SH-SY5Y (cell line): ENCODE measurements at regions not wholly inside any gene's neighbourhood (a gene's known extent, or its start where the extent isn't known, plus 50 kb on each side); places are given as distances from the start of the nearest gene placed in this dataset.

Experiments used
- GATA2 ChIP-seq: IDR thresholded peaks from 2 replicates; pipeline ENCODE4 v1.6.1; 2011; ENCODE audit warnings: mild to moderate bottlenecking, low read depth, low read length
- GATA3 ChIP-seq: IDR thresholded peaks from 2 replicates; pipeline ENCODE4 v1.6.1; 2011; ENCODE audit warnings: low read depth, mild to moderate bottlenecking, low read length, moderate library complexity

DNA sequence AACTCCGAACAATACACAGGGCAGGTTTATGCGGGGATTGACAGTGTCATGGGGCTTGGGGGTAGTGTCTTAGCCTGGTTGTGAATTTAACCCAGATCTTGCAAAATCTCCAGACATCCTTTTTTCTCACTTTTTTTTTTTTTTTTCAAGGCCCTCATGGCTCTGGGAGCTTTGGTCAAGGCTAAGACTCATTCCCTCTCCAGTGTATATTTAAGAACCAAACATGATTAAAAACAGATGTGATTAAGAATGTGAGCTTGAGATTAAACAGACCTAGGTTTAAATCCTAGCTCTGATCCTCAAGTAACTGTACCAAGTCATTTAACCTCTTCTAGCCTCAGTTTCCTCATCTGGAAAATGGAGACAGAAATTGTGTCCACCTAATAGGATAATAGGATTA, 151.7 kb upstream of the FUT8 start:
- TF ChIP-seq GATA2 (no peak), GATA3 (no peak)

DNA sequence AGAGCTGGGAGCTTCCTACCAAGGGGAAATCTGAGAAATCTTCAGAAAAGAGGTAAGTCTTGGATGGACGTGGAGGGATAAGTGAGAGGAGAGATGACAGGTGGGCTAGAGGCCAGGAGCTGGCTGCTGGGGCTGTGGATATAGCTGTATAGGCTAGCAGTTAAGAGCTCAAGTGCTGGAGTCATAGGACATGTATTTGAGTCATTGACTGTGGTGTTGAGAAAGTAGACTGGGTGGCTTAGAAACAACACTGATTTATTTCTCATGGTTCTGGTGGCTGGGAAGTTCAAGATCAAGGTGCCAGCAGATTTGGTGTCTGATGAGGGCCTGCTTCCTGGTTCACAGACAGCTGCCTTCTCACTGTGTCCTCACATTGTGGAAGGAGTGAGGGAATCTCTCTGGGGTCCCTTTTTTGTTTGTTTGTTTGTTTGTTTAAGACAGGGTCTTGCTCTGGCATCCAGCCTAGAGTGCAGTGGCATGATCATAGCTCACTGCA, 151.1 kb upstream of the FUT8 start:
- no peak for TF ChIP-seq GATA2
- TF ChIP-seq GATA3, result no peak

DNA sequence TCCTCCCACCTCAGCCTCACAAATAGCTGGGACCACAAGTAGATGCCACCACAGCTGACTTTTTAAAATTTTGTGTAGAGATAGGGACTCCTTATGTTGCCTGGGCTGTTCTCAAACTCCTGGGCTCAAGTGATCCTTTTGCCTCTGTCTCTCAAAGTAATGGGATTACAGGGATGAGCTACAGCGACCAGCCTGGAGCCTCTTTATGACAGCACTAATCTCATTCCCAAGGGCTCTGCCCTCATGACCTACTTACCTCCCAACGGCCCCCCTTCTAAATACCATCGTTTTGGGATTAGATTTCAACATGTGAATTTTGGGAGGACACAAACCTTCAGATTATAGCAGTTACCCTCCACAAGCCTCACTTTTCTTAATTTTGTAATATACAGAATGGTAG, 150.6 kb upstream of the FUT8 start:
- TF ChIP-seq GATA2 (no peak), GATA3 (no peak)

DNA sequence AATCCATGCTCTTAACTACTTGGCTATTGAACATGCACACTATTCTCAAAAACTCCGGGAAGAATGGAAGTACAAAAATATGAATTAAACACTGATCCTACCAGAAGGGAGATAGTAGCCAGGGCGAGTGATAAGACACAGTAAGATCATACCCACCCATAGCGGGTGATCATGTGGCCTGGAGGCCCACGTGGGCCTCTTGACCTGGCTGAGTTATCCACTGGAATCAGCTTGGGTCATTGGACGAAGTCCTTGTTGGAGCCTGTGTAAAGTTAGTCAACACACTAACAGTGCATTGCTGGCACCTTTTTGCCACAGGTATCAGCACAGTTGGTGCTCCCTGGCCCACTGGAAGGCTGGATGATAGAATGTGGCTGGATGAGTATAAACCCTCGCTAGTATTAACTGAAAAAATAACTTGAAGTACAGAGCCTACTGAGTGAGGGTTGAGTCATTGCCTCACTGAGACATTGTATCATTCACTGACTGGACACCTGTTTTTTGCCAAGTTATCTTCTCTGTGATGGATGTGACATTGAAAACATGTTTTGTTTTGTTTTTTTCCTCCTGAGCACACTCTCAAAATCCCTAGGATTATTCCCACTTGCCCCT, 149.2 kb upstream of the FUT8 start:
- TF ChIP-seq GATA3, result no peak
- no peak for TF ChIP-seq GATA2

DNA sequence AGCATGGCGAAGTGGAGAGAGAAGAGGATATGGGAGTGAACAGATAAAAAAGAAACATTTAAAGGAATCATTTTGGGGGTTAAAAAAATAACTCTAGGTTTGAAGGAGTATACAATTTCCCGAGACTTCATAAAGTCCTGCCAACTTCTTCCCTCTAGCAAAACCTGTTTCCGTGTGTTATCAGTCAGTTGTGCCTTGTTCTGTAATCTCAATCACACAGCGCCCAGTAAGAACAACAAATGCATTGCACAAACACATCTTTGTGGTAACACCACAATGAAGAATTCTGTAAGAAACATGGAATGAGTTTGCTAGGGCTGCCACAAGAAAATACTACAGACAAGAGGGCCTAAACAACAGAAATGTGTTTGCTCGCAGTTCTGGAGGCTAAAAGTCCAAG, 144.7 kb upstream of the FUT8 start:
- TF ChIP-seq GATA2, result no peak
- no peak for TF ChIP-seq GATA3

DNA sequence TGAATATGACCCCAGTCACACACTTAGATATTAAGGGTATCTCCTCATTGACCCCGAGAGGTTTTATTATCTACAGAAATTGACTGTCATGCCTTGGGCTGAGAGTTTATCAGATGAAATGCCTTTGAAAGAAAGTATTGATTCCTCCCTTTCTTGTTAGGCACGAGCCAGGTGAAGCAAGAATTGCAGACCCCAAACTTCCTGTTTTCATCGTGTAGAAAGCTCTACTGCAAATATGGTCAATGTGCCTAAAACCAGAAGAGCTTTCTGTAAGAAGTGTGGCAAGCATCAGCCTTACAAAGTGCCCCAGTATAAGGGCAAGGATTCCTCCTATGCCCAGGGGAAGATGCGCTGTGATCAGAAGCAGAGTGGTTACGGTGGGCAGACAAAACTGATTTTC, 143.9 kb upstream of the FUT8 start:
- no peak for TF ChIP-seq GATA2
- no peak for TF ChIP-seq GATA3

DNA sequence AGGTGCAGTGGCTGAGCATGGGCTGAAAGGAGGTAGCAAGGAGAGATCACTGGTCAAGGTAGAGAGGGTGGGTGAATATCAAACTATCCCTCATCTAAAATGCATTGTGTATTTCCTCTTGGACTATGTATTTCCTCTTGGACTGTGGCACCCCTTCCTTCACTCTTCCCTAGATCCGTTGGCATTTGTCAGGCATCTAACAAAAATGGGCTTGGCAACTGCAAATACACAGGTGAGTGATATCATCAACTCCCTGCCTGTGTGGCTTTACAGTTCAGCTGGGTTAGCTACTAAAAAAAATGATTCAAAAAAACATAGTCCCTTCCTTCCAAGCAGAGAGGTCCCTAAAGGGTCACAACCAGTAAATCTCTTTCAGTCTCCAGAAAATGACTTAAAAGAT, 142.8 kb upstream of the FUT8 start:
- TF ChIP-seq GATA3 (no peak), GATA2 (no peak)

DNA sequence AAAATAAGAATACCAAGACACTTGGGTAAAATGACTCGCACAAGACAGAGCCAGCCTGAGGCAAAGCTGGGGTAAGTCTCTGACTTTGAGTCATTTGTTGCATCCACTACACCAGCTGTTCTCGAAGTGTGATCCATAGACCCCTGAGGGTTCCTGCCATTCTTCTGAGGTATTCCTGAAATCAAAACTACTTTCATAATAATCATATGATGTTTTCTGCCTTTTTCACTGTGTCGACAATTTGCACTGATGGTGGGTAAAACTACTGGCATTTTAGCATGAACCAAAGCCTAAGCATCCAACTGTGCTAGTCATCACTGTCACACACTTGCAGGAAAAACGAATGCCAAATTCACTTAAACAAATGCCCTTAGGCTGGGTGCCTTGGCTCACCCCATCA, 135.5 kb upstream of the FUT8 start:
- TF ChIP-seq GATA2, result no peak
- TF ChIP-seq GATA3, result no peak

DNA sequence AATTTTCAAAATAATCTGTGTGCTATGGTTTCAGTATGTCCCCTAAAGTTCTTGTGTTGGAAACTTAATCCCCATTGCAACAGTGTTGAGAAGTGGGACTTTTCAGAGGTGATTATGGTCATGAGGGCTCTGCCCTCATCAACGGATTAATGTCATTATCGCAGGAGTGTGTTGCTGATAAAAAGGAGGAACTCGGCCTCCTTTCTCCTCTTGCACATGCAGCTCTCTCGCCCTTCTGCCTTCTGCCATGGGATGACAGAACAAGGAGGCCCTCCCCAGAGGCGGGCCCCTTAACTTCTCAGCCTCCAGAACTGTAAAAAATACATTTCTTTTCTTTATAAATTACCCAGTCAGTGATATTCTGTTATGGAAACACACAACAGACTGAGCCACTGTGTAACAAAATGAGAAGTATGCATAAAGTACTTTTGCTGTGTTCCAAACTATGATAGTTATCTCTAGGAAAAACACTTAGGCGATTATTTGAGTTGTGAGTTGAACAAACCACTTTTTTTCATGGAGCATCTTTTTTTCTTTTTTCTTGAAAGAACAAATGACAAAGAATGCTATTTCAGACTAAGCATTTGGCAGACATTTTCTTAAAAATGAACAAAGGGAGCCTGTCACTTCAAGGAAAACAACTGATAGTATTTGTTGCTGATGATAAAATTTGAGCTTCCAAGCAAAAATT, 134.8 kb upstream of the FUT8 start:
- no peak for TF ChIP-seq GATA3
- no peak for TF ChIP-seq GATA2

DNA sequence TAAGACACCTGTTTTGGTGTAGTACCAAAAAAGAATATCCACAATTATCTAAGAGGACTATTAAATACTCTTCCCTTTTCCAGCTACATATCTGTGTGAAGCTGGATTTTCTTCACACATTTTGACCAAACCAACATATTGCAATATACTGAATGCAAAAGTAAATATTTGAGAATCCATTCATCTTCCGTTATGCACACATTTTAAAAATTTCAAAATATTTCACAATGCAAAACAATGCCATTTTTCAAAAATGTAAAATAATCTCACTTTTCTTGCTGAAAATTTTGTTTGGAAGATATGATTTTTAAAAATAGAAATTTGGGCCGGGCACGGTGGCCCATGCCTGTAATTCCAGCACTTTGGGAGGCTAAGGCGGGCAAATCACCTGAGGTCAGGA, 133.9 kb upstream of the FUT8 start:
- TF ChIP-seq GATA3 (no peak), GATA2 (no peak)

DNA sequence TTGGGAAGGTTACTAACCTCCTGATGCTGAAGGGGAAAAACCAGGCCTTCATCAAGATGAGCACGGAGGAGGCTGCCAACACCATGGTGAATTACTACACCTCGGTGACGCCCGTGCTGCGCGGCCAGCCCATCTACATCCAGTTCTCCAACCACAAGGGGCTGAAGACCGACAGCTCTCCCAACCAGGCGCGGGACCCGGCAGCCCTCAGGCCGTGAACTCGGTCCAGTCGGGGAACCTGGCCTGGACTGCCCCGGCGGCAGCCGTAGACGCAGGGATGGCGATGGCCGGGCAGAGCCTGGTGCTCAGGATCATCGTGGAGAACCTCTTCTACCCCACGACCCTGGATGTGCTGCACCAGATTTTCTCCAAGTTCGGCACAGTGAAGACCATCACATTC, 133.0 kb upstream of the FUT8 start:
- TF ChIP-seq GATA2 (no peak), GATA3 (no peak)

DNA sequence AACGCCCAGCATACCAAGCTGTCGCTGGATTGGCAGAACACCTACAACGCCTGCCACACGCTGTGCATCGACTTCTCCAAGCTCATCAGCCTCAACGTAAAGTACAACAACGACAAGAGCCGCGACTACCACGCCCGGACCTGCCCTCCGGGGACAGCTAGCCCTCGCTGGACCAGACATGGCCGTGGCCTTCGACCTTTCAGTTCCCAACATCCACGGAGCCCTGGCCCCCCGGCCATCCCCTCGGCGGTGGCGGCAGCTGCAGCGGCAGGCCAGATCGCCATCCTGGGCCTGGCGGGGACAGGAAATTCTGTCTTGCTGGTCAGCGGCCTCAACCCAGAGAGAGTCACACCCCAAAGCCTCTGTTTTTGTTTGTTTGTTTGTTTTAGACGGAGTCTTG, 132.6 kb upstream of the FUT8 start:
- TF ChIP-seq GATA3 (no peak), GATA2 (no peak)

DNA sequence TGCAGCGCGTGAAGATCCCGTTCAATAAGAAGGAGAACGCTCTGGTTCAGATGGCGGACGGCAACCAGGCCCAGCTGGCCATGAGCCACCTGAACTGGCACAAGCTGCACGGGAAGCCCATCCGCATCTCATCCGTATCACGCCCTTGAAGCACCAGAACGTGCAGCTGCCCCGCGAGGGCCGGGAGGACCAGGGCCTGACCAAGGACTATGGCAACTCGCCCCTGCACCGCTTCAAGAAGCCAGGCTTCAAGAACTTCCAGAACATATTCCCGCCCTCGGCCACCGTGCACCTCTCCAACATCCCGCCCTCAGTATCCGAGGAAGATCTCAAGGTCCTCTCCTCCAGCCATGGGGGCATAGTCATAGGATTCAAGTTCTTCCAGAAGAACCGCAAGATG, 131.9 kb upstream of the FUT8 start:
- TF ChIP-seq GATA3, result no peak
- TF ChIP-seq GATA2, result no peak

DNA sequence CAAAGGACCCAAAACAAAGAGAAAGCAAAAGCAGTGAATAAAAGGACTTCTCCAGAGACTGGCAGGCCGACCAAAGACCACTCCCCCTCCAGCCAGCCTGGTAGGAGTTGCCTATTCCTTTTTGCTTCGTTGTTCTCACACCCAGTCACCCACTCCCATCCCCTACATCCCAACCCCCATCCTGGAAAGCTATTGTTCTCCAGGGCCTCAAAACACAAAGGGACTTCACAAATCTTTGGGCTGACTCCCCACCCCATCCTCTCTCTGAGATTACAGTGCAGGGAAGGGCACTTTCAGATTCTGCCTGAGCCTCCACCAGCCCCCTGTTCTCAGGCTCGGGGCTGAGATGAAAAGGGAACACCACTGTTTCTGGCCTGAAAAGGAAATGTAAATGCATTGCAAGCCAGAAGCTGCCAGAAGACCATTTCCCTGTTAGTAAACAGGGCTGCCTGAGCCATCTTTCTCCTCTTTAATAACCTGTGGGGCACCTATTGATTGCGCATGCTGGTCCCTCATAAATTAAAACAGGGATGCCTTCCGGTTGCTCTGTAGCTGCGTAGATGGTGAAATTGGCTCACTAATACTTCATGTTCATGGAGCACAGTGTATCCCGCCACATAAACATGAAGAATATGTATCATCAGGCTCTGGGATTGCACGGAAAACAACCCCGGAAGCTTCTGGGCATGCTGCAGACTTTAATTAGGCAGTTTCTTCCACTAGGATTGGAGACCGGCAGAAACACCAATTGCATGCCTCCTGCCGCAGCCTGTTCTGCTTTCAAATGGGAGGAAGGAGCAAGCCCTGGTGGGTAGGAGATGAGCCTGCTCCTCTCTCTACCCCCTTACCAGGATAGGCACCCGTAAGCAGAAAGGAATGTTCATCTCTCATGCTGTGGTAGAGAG, 130.3 kb upstream of the FUT8 start:
- no peak for TF ChIP-seq GATA2
- no peak for TF ChIP-seq GATA3

DNA sequence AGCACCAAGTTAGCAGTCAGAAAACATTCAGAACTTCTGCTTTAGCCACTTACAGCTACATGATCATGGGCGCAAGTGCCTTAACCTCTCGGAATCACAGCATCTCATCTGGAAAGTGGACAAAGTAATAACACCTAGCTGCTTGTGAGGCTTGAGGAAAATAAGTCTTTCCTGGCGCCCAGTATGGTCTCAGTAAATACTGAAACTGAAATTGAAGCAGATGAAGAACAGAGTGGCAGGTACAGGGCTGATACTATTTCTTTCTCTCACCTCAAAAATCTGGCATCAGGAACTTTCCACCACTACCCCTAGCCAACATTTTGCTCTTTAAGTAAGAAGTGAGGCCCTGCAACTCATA, 129.7 kb upstream of the FUT8 start:
- TF ChIP-seq GATA2 (no peak), GATA3 (no peak)

DNA sequence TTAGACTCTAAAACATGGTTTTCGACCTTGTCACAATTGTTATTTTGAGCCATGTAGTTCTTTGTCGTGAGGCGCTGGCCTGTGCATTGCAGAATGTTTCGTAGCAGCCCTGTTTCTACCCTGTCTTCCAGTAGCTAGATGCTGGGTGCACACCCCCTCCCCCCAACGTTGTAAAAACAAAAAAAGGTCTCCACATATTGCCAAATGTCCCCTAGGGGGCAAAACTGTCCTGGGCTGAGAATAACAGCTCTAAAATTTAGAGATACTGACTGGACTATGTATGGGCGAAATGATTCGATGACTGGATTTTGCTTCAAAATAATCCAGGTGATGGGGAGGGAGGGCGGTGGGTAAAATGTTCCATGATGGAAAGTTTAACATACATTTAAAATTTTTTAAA, 126.1 kb upstream of the FUT8 start:
- no peak for TF ChIP-seq GATA2
- no peak for TF ChIP-seq GATA3
